ENCODE measurements at regions not wholly inside any gene's neighbourhood (a gene's known extent, or its start where the extent isn't known, plus 50 kb on each side); places are given as distances from the start of the nearest gene placed in this dataset.

DNA sequence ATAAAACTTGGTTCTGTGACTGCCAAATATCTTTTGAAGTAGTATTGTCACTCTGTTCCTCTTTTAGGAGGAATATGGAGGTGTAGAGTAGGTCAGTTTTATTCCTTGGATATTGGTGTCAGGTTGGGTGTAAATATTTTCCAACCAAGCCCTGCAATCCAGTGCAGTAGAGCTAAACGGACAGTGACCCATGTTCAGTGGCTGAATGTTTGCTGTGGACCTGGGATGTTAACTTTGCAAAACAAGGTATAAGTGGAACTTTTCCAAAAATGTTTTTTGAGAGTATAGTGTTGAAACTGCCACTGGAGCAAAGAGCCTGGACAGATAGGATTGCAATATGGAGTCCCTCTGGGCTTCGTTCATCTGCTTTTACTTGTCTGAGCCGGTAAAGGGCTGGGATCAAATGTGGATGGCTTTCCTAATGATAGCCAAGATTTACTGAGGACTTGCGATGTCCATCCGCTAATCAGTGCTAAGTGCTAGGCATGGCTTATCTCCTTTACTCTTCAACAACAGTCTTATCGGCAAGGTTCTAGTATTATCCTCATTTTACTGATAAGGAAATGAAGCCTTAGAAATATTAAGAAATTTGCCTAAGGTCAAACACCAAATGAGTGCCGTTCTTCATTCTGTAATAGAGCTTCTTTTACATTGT, 69.0 kb upstream of the BACH2 start:
- TF ChIP-seq, protein P1, sequence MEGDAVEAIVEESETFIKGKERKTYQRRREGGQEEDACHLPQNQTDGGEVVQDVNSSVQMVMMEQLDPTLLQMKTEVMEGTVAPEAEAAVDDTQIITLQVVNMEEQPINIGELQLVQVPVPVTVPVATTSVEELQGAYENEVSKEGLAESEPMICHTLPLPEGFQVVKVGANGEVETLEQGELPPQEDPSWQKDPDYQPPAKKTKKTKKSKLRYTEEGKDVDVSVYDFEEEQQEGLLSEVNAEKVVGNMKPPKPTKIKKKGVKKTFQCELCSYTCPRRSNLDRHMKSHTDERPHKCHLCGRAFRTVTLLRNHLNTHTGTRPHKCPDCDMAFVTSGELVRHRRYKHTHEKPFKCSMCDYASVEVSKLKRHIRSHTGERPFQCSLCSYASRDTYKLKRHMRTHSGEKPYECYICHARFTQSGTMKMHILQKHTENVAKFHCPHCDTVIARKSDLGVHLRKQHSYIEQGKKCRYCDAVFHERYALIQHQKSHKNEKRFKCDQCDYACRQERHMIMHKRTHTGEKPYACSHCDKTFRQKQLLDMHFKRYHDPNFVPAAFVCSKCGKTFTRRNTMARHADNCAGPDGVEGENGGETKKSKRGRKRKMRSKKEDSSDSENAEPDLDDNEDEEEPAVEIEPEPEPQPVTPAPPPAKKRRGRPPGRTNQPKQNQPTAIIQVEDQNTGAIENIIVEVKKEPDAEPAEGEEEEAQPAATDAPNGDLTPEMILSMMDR (conservative IDR thresholded peaks at IDR 0.05; ENCODE audit: low read length), result no peak
- TF ChIP-seq EZH2phosphoT487 (IDR thresholded peaks at IDR 0.05; ENCODE audit: borderline replicate concordance), result no peak
